ENCODE measurements at regions not wholly inside any gene's neighbourhood (a gene's known extent, or its start where the extent isn't known, plus 50 kb on each side); places are given as distances from the start of the nearest gene placed in this dataset.

DNA sequence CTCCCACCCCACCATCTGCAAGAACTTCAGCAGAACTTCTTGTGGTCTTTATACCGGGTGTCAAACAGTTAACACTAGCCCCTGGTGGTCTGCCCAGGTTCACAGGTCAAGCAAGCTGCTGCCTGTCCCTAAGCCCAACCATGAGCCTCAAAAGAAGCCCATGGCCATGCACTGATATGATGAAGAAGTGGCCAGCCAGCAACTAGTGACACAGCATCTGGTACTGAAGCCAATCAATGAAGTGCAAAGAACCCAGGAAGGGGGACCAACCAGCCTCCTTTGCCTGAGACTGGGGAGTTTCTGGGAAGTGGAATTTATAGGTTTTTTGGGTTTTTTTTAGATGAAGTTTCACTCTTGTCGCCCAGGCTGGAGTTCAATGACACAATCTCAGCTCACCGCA lies 127.8 kb downstream of the MAFB start:
- FAIRE-seq (no peak), DNase-seq (ENCODE audit: low read depth in 1 of 2, low spot score in 2 of 2) (no peak)
- no peak overlapping the region for H3K9ac ChIP-seq (replicated peaks in 1 of 4; ENCODE audit: extremely low read depth in 1 of 4, low read depth in 3 of 4, low read length in 3 of 4)
- peaks cover 0 to 3% (median 0%) of the 10 kb centered on the region in 4 experiments; a peak in 1 of 7 replicates for H3K4me1 ChIP-seq (replicated peaks in 1 of 4; ENCODE audit: control insufficient read depth in 3 of 4, insufficient read depth in 4 of 4, low read length in 3 of 4)
- H3K27me3 ChIP-seq (replicated peaks in 1 of 4; ENCODE audit: control insufficient read depth in 3 of 4, extremely low read depth in 1 of 4, insufficient read depth in 3 of 4, low read length in 3 of 4), result no peaks in the 10 kb centered on the region; a peak in 1 of 7 replicates
- H3K56ac ChIP-seq (replicated peaks; ENCODE audit: insufficient read length, low read depth, low read length), result no peak overlapping the region
- H2BK5ac ChIP-seq (ENCODE audit: low read depth, low read length), result no peak overlapping the region
- H3K4me2 ChIP-seq (ENCODE audit: insufficient read depth in 1 of 2, low read depth in 2 of 2, low read length in 2 of 2), result no peak overlapping the region
- no peak overlapping the region for H2BK120ac ChIP-seq (replicated peaks; ENCODE audit: low read depth, low read length)
- H4K91ac ChIP-seq (replicated peaks; ENCODE audit: insufficient read length, low read length), result no peak overlapping the region
- H3K14ac ChIP-seq (ENCODE audit: insufficient read length), result no peak overlapping the region
- no peak overlapping the region for H3K4me3 ChIP-seq (ENCODE audit: extremely low read depth in 1 of 4, insufficient read depth in 2 of 4, low read depth in 3 of 4, low read length in 4 of 4)
- no peaks in the 10 kb centered on the region for H4K20me1 ChIP-seq (replicated peaks in 1 of 2; ENCODE audit: control insufficient read depth in 1 of 2, insufficient read depth in 2 of 2, low read length in 2 of 2)
- no peak for TF ChIP-seq BCL11A (IDR thresholded peaks at IDR 0.05; ENCODE audit: low read depth in 2 of 2, low read length in 2 of 2)
- TF ChIP-seq RFX5 (IDR thresholded peaks at IDR 0.05; ENCODE audit: borderline replicate concordance, low read depth, low read length), result peak; percentile 64; the same call in 1 of the 2 replicates
- no peak for TF ChIP-seq SP4 (IDR thresholded peaks at IDR 0.05; ENCODE audit: low read length)
- TF ChIP-seq POLR2AphosphoS5 (IDR thresholded peaks at IDR 0.05; ENCODE audit: low read depth, low read length), result no peak
- no peak for TF ChIP-seq KDM1A (IDR thresholded peaks at IDR 0.05; ENCODE audit: borderline replicate concordance, low read length)
- TF ChIP-seq GABPA (IDR thresholded peaks at IDR 0.05; ENCODE audit: borderline replicate concordance, insufficient read depth, low read length), result no peak
- H4K5ac ChIP-seq (ENCODE audit: insufficient read length, low read depth, low read length), result no peak overlapping the region
- no peak overlapping the region for H2AK5ac ChIP-seq (ENCODE audit: low read depth, low read length)
- no peak overlapping the region for H3K27ac ChIP-seq (ENCODE audit: low read depth, low read length)
- ChIA-PET POLR2A (ENCODE audit: partially characterized antibody) (no interaction called here), CTCF (ENCODE audit: partially characterized antibody) (interaction anchor here (1.9 to 2.2 kb wide), 2 partner anchors 90 to 405 kb away, joined by 4 read pairs; no protein-coding TSS in a partner anchor)
- no peak overlapping the region for H2BK15ac ChIP-seq (ENCODE audit: low read length)
- H2AFZ ChIP-seq (ENCODE audit: low read length), result no peak overlapping the region
- no peak overlapping the region for H4K8ac ChIP-seq (ENCODE audit: extremely low read depth, insufficient read depth, low read length)
- no peaks in the 10 kb centered on the region for H3K79me2 ChIP-seq (ENCODE audit: control insufficient read depth in 1 of 2, insufficient read depth in 2 of 2, low read length in 2 of 2)
- no peaks in the 10 kb centered on the region for H3K36me3 ChIP-seq (ENCODE audit: control insufficient read depth in 2 of 4, insufficient read depth in 4 of 4, low read length in 3 of 4)
- WGBS, 2 experiments (ENCODE audit: extremely low coverage in 1 of 2, insufficient coverage in 1 of 2, insufficient read length in 1 of 2, insufficient replicate concordance in 2 of 2, low coverage in 1 of 2, low lambda C conversion rate in 2 of 2, missing lambda C conversion rate in 1 of 2), result 91% methylated on average over 3 of the region's 3 CpGs; no CpG with 5 or more reads in 1 of the 2 experiments
- no peaks in the 10 kb centered on the region for H3K23me2 ChIP-seq (ENCODE audit: low read depth, low read length)
- no peak overlapping the region for H3K18ac ChIP-seq (ENCODE audit: extremely low read depth, low read length)
- no peak overlapping the region for H3K4ac ChIP-seq (replicated peaks; ENCODE audit: insufficient read length, low read depth, low read length)
- H3K79me1 ChIP-seq (ENCODE audit: low read depth, low read length), result no peaks in the 10 kb centered on the region
- no peak overlapping the region for H2BK12ac ChIP-seq (ENCODE audit: low read depth, low read length)
- H2BK20ac ChIP-seq (ENCODE audit: low read length), result no peak overlapping the region
- no peak overlapping the region for H3K23ac ChIP-seq (ENCODE audit: insufficient read length)
- H3K9me3 ChIP-seq (ENCODE audit: insufficient read depth in 2 of 2, low read depth in 1 of 2, low read length in 1 of 2), result no peaks in the 10 kb centered on the region
